Liver (tissue), 3 donors: ENCODE measurements at regions not wholly inside any gene's neighbourhood (a gene's known extent, or its start where the extent isn't known, plus 50 kb on each side); places are given as distances from the start of the nearest gene placed in this dataset.

Source experiments
- ATF3 ChIP-seq: IDR thresholded peaks from 2 replicates; pipeline ENCODE4 v1.6.1; 2016; ENCODE audit warnings: antibody characterized with exemption
- CTCF ChIP-seq: fragments of 150-350 bp; IDR thresholded peaks from 2 replicates; pipeline ENCODE4 v1.5.1; 2017; ENCODE audit warnings: improper control_type of control experiment, low read depth, low read length; ENCODE audit not compliant: missing input control
- EGR1 ChIP-seq, 2 donors: IDR thresholded peaks; 2 replicates each; pipeline ENCODE4 v1.6.1; 2016 to 2018; ENCODE audit warnings: antibody characterized with exemption in 2 of 2, low read depth in 2 of 2
- FOXA1 ChIP-seq: IDR thresholded peaks from 2 replicates; pipeline ENCODE4 v1.6.1; 2016; ENCODE audit warnings: antibody characterized with exemption
- GABPA ChIP-seq, 2 donors: IDR thresholded peaks in 1 of 2; conservative IDR thresholded peaks in 1 of 2; 2 replicates each; pipeline ENCODE4 v1.6.1; 2016; ENCODE audit warnings: antibody characterized with exemption in 2 of 2, mild to moderate bottlenecking in 1 of 2, moderate library complexity in 1 of 2
- HNF4A ChIP-seq, 2 donors: conservative IDR thresholded peaks; 2 replicates each; pipeline ENCODE4 v1.6.1; 2016; ENCODE audit warnings: antibody characterized with exemption in 2 of 2, mild to moderate bottlenecking in 2 of 2
- HNF4G ChIP-seq: IDR thresholded peaks from 2 replicates; pipeline ENCODE4 v1.6.1; 2016; ENCODE audit warnings: antibody characterized with exemption
- JUND ChIP-seq, 2 donors: IDR thresholded peaks; 2 replicates each; pipeline ENCODE4 v1.6.1; 2016; ENCODE audit warnings: antibody characterized with exemption in 2 of 2
- MAX ChIP-seq: IDR thresholded peaks from 2 replicates; pipeline ENCODE4 v1.6.1; 2016; ENCODE audit warnings: antibody characterized with exemption
- RAD21 ChIP-seq, 2 donors: IDR thresholded peaks; 2 replicates each; pipeline ENCODE4 v1.6.1; 2016; ENCODE audit warnings: antibody characterized with exemption in 2 of 2, mild to moderate bottlenecking in 2 of 2
- REST ChIP-seq: IDR thresholded peaks from 2 replicates; pipeline ENCODE4 v1.6.1; 2016; ENCODE audit warnings: antibody characterized with exemption, mild to moderate bottlenecking
- TAF1 ChIP-seq: conservative IDR thresholded peaks from 2 replicates; pipeline ENCODE4 v1.6.1; 2016; ENCODE audit warnings: antibody characterized with exemption, mild to moderate bottlenecking
- YY1 ChIP-seq: IDR thresholded peaks from 2 replicates; pipeline ENCODE4 v1.6.1; 2016; ENCODE audit warnings: antibody characterized with exemption, mild to moderate bottlenecking
- TF ChIP-seq, protein P1 (sequence below): IDR thresholded peaks from 2 replicates; pipeline ENCODE4 v1.6.1; 2016; ENCODE audit warnings: antibody characterized with exemption
- donor health status: healthy.
- donor health status: healthy.

DNA sequence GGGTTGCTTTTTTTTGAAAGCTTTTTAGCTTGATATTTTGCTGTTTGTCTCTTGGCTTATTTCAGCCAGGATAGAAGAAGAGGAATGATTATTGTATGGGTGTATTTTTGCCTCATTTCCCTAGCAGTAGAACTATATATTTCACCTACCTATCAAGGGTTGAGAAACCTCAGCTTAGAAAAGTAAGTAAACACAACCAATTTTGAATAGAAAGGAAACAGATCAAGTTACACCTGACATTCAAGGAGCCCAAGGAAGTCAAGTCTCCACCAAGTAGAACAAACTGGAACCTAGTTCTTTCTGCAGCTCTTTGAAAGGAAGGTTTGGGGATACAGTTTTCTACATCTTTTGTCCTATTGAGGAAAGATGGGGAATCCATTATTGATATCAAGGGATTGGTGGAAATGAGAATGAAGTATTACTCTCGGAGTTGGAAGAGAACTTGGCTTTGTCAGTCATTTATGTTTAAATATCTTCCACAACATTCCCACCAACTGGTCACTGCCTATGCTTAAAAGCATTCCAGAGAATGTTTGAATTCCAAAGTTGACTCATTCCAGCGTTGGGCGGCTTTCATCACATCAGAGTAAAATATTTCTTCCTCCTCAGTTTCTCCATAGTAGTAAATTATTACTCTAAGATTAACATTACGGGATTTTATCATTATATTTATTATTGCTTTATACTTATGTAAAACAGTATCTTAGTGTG lies 207.8 kb upstream of the CNKSR2 start:
- TF ChIP-seq TAF1 (no peak), CTCF (no peak), JUND (IDR thresholded peaks at IDR 0.05) (no peak), HNF4G (no peak), RAD21 (IDR thresholded peaks at IDR 0.05) (no peak), REST (no peak), ATF3 (no peak), MAX (no peak), FOXA1 (no peak), YY1 (no peak), EGR1 (IDR thresholded peaks at IDR 0.05; ENCODE audit: low read depth in 2 of 2) (no peak), HNF4A (conservative IDR thresholded peaks at IDR 0.05) (no peak), GABPA (IDR thresholded peaks at IDR 0.05 in 1 of 2, conservative IDR thresholded peaks at IDR 0.05 in 1 of 2) (no peak)
- TF ChIP-seq, protein P1, sequence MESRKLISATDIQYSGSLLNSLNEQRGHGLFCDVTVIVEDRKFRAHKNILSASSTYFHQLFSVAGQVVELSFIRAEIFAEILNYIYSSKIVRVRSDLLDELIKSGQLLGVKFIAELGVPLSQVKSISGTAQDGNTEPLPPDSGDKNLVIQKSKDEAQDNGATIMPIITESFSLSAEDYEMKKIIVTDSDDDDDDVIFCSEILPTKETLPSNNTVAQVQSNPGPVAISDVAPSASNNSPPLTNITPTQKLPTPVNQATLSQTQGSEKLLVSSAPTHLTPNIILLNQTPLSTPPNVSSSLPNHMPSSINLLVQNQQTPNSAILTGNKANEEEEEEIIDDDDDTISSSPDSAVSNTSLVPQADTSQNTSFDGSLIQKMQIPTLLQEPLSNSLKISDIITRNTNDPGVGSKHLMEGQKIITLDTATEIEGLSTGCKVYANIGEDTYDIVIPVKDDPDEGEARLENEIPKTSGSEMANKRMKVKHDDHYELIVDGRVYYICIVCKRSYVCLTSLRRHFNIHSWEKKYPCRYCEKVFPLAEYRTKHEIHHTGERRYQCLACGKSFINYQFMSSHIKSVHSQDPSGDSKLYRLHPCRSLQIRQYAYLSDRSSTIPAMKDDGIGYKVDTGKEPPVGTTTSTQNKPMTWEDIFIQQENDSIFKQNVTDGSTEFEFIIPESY = no peak
